IPS DF 4.7 (cell line): ENCODE measurements at regions not wholly inside any gene's neighbourhood (a gene's known extent, or its start where the extent isn't known, plus 50 kb on each side); places are given as distances from the start of the nearest gene placed in this dataset.

Experiments
- DNase-seq: peaks from one replicate; pipeline ENCODE4 v3.0.0-alpha.2; 2013; ENCODE audit warnings: low spot score; ENCODE audit errors: extremely low read depth

- no peak for DNase-seq
These were observed 142.3 kb upstream of the SASH1 start for GRCh38 chr6:148200293-148200692.

- DNase-seq: no peak
These were observed 141.9 kb upstream of the SASH1 start for GRCh38 chr6:148200781-148201180.

GRCh38 chr6:148203281-148203925, 139.2 kb upstream of the SASH1 start:
- no peak for DNase-seq

GRCh38 chr6:148203970-148204369, 138.7 kb upstream of the SASH1 start:
- DNase-seq: no peak

GRCh38 chr6:148208298-148208697, 134.3 kb upstream of the SASH1 start:
- DNase-seq: no peak

- DNase-seq: no peak
These were observed 130.8 kb upstream of the SASH1 start for GRCh38 chr6:148211777-148212324.

- no peak for DNase-seq
These were observed 130.3 kb upstream of the SASH1 start for GRCh38 chr6:148212366-148212765.

- DNase-seq: no peak
These were observed 129.3 kb upstream of the SASH1 start for GRCh38 chr6:148213366-148213765.

- no peak for DNase-seq
These were observed 128.0 kb upstream of the SASH1 start for GRCh38 chr6:148214667-148215066.

- no peak for DNase-seq
These were observed 125.6 kb upstream of the SASH1 start for GRCh38 chr6:148217051-148217450.

GRCh38 chr6:148217921-148218320, 124.7 kb upstream of the SASH1 start:
- DNase-seq: no peak

GRCh38 chr6:148218542-148219258, 123.9 kb upstream of the SASH1 start:
- DNase-seq: no peak

- no peak for DNase-seq
These were observed 121.2 kb upstream of the SASH1 start for GRCh38 chr6:148221196-148221979.

GRCh38 chr6:148222376-148222775, 120.3 kb upstream of the SASH1 start:
- no peak for DNase-seq

GRCh38 chr6:148222846-148223245, 119.8 kb upstream of the SASH1 start:
- no peak for DNase-seq

GRCh38 chr6:148223424-148223842, 119.2 kb upstream of the SASH1 start:
- DNase-seq: no peak

- no peak for DNase-seq
These were observed 116.8 kb upstream of the SASH1 start for GRCh38 chr6:148225871-148226270.

GRCh38 chr6:148226284-148226683, 116.4 kb upstream of the SASH1 start:
- no peak for DNase-seq

- DNase-seq: no peak
These were observed 111.1 kb upstream of the SASH1 start for GRCh38 chr6:148231572-148231971.

- no peak for DNase-seq
These were observed 107.2 kb upstream of the SASH1 start for GRCh38 chr6:148235446-148235845.

- no peak for DNase-seq
These were observed 103.9 kb upstream of the SASH1 start for GRCh38 chr6:148238713-148239112.

GRCh38 chr6:148239215-148239614, 103.4 kb upstream of the SASH1 start:
- no peak for DNase-seq
